IPS-NIHi7 (cell line): ENCODE measurements at regions not wholly inside any gene's neighbourhood (a gene's known extent, or its start where the extent isn't known, plus 50 kb on each side); places are given as distances from the start of the nearest gene placed in this dataset.
"Not testable (repeated sequence)": the region's sequence is repeated elsewhere in the genome, so short reads cannot be mapped to it uniquely, and the experiment has no call there.

Experiments
- DNase-seq: peaks from one replicate; pipeline ENCODE4 v3.0.0; 2012; ENCODE audit warnings: mixed read lengths; ENCODE audit errors: extremely low spot score

GRCh38 chr9:41018948-41019347 is 109.5 kb downstream of the FOXD4L6 start:
- DNase-seq = not testable (repeated sequence)

- DNase-seq = not testable (repeated sequence)
These were observed 111.8 kb downstream of the FOXD4L6 start for GRCh38 chr9:41016699-41017098.

GRCh38 chr9:40999952-41000700 is 128.4 kb downstream of the FOXD4L6 start:
- not testable (repeated sequence) for DNase-seq

DNA sequence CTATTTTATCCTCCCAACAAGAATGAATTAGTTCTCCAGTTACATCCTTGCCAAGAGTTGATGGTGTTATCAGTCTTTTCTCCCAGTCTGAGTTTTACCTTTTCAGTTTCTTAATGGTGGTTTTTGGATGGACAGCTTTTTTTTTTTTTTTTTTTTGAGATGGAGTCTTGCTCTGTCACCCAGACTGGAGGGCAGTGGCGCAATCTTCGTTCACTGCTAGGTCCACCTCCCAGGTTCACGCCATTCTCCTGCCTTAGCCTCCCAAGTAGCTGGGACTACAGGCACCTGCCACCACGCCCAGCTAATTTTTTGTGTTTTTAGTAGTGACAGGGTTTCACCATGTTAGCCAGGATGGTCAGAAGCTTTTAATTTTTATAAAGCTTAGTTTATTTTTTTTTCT is 133.0 kb downstream of the FOXD4L6 start:
- not testable (repeated sequence) for DNase-seq

GRCh38 chr9:40993842-40994241 is 134.6 kb downstream of the FOXD4L6 start:
- not testable (repeated sequence) for DNase-seq

- DNase-seq = not testable (repeated sequence)
These were observed 135.1 kb downstream of the FOXD4L6 start for GRCh38 chr9:40993375-40993774.

DNA sequence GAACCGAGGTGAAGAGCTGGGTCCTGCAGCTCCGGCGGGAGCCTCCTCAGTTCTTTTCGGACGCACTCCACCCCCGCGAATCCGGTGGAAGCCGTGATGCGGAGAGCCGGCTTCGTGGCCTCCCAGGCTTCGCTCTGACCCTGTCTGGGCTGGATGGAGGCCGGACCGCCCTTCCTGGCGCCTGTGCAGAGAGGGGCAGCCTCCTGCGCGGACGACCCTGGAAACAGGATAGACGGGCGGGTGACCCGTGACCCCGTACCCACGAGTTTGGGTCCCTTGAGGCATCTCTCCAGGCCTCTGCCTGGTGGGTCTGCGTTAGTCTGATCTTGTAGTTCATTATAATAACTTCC is 136.0 kb downstream of the FOXD4L6 start:
- DNase-seq = peak; percentile 6

DNA sequence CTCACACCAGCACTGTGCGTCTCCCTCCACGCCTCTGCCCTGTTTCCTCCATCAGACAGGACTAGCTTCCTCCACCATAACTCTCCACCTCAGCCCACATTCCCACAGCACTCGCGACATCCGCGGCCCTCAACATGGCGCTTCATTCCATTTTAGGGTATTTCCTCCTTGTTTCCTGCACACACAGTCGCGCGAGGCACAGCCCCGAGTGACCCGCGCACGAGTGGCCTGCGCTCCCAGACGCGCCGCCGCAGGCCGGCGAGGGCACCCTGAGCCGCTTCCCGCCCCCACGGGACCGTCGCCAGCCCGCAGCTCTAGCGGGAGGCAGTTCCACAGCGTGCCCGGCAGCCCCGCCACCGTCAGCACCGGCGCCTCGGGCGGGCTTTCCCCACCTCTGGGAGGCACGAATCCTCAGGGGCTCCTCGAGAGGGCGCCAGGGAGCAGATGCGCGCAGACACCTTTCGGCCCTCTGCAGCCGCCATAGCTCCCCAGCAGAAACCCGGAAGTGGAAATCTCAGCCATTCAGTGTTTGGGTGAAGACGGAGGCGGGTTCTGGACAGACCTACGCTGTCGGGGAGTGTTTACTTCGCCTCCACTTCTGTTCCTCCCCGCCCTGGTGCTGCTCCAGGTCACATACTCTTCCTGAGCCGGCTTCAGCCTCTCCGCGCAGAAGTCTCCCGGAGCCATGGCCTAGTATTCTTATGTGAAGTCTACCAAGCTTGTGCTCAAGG is 136.6 kb downstream of the FOXD4L6 start:
- DNase-seq = peak; percentile 74

DNA sequence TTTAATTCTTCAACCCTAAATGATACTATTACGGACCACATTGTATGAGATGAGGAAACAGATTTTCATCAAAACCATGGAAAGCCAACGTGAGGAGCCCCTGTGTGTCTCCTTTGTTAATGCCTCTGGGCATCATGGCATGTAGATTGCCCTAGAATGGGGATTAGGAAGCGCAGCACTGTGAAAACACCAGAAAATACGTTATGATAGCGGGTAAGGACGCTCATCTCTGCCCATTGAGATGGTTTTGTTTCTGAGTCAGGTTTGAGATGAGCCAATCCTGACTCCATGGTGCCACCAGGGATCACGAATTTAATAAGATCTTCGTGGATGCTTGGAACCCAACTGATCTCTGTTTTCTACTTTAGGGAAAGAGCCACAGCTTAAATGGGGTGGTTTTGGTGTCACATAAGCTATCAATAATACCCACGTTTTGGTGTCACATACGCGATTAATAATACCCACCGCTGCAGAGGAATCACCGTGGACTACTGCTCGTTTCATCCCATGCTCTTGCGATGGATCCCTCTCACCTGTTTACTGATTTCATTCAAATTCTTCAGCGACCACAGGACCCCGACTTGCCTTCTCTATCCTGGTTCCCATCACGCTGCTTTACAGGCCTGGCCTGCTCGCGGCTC is 137.3 kb downstream of the FOXD4L6 start:
- DNase-seq = peak; percentile 0

DNA sequence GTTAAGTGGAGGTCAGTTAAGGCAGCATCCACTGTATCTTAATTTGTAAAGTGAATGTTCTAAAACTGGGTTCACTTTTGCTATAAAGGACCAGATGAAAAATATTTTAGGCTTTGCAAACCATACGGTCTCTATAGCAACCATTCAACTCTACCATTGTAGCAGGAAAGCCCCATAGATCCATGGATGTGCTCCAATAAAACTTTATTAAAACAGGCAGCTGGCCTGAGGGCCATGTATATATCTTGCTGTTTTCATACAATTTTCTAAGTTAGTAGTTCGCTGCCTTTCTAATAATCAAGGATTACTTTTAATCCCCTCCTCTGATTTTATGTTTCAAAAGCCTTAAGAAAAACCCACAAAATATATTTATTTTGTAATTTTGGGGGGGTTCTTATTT is 142.1 kb downstream of the FOXD4L6 start:
- peak; percentile 0 for DNase-seq

DNA sequence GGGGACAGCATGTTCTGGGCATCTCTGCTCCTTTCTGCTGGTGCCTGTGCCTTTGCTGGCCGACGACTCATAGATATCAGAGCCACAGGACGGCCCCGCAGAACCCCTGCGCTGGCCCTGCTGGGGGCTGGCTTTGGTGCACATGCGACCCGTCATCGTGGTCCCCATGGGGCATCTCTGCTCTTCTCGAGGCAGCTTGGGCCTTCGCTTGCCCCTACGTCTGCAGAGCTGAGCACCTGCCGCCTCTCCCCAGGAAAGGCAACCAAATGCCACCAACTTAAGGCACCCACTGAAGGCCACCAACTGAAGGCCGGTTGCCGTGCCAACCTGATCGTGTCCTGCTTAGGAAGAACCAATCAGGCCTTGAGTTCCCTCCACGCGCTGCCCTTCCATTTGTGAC is 153.1 kb downstream of the FOXD4L6 start:
- not testable (repeated sequence) for DNase-seq

GRCh38 chr9:40974912-40975311 is 153.6 kb downstream of the FOXD4L6 start:
- not testable (repeated sequence) for DNase-seq

DNA sequence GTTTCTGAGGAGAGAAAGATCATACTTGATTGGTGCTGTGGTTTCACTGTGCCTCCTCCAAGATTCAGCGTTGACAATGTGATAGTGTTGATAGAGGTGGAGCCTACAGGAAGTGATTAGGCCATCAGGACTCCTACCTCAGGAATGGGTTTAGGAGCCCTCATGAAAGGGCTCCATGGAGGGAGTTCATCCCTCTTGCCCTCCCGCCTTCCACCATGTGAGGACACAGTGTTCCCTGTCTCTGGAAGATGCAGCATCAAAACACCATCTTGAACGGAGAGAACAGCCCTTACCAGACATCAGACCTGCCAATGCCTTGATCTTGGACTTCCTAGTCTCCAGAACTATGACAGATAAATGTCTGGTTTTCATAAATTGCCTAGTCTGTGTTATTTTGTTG is 156.7 kb downstream of the FOXD4L6 start:
- DNase-seq = not testable (repeated sequence)

DNA sequence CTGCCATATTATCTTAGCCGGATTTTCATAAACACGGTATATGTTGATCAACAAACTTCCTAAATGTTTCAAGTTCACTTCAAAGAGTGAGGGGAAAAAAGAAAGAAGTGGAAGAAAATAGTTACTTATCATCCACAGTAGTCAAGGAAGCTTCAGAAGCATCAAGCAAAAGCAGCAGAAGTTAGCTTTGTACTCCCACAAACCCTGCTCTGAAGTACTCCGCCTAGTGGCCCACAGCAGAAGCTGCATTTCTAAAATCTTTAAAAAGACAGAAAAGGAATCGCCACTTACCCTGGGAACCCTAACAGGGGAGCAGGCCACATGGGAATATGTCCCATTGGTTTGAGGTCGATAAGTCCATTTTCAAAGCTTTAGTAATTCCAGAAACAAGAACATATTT is 158.1 kb downstream of the FOXD4L6 start:
- not testable (repeated sequence) for DNase-seq

DNA sequence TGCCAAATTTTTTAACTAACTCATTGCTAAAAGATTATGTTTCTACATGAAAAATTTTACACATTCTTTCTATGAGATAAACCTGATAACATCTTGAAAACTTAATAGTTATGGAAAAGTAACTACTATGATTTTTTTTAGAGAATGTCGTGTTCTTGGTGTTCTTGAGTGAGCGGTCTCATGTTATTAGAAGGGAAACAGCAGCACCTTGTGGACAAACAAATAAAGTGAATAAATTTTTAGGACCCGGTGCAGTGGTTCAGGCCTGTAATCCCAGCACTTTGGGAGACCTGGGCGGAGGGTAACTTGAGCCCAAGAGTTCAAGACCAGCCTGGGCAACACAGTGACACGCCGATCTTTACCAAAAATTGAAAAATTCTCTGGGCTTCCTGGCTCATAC is 166.0 kb downstream of the FOXD4L6 start:
- DNase-seq = not testable (repeated sequence)

DNA sequence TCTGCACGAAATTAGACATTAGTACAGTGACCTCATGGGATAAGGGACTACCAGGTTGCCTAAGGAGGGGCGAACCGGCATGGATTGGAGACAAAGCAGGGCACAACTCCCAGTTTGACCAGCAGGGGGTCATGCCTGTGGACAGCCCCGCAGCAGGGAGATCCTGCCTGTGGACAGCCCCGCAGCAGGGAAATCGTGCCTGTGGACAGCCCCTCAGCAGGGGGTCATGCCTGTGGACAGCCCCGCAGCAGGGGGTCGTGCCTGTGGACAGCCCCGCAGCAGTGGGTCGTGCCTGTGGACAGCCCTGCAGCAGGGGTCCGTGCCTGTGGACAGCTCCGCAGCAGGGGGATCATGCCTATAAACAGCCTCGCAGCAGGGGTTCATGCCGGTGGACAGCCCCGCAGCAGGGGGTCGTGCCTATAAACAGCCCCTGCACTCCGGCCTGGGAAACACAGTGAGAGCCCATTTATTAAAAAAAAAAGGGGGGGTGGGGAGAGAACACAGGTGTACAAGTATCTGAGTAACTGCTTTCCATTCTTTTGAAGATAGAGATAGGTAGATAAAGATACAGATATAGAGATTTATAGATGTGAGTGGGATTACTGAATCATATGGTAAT is 176.5 kb downstream of the FOXD4L6 start:
- DNase-seq = not testable (repeated sequence)

DNA sequence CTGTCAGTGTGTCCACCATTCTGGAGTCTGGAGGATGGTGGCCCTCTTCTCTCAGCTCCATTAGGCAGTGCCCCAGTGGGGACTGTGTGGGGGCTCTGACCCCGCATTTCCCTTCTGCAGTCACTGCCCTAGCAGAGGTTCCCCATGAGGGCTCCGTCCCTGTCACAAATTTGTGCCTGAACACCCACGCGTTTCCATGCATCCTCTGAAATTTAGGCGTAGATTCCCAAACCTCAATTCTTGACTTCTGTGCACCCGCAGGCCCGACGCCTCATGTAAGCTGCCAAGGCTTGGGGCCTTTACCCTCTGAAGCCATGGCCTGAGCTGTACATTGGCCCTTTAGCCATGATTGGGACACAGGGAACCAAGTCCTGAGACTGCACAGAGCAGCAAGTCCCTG is 182.3 kb downstream of the FOXD4L6 start:
- DNase-seq = not testable (repeated sequence)

- not testable (repeated sequence) for DNase-seq
These were observed 185.8 kb downstream of the FOXD4L6 start for GRCh38 chr9:40942730-40943129.

GRCh38 chr9:40939888-40940209 is 188.6 kb downstream of the FOXD4L6 start:
- not testable (repeated sequence) for DNase-seq

DNA sequence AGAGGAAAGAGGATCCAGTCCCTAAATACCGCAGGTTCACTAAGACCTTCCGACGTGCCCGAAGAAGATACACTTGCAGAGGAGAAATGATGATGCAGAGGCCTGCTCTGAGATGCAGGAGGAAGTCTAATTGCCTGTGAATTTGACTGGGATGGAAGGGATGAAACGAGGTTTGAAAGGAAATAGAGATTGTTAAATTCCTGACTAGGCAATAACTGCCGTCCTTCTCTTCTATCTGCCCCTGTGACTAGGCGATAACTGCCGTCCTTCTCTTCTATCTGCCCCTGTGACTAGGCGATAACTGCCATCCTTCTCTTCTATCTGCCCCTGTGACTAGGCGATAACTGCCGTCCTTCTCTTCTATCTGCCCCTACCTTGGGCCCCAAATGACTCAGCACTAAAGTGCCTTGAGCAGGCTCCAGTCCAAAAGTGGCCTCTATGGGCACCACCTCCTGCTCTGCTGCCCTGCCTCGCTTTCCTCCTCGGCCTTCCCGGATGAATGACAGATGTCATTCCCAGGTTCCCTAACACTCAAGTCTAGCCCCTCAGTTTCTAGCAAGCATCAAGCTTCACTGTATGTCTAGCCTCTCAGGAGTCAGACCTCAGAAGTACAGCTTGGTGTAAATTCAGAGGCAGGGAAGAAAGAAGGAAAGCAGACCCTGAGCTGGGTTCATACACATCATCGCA is 189.1 kb downstream of the FOXD4L6 start:
- not testable (repeated sequence) for DNase-seq

GRCh38 chr9:40935336-40935735 is 193.1 kb downstream of the FOXD4L6 start:
- no peak for DNase-seq

GRCh38 chr9:40934480-40934879 is 194.0 kb downstream of the FOXD4L6 start:
- not testable (repeated sequence) for DNase-seq
